HCT116 (cell line): ENCODE measurements at regions not wholly inside any gene's neighbourhood (a gene's known extent, or its start where the extent isn't known, plus 50 kb on each side); places are given as distances from the start of the nearest gene placed in this dataset.

ENCODE experiments used
- ATAC-seq: fragments of 200-7000 bp; cut with Tn5 transposase; 2 replicates; pipeline ENCODE4 v1.9.1; 2020; ENCODE audit warnings: mild to moderate bottlenecking, moderate library complexity
- BruUV-seq: library from RNA; stranded (reverse); fragments of 400-500 nt; replicated peaks from 2 replicates; lab custom pipeline; 2021; lab: Mats Ljungman, UMichigan
- CTCF ChIA-PET: fragments of 300-600 bp; sonication (Branson Sonifier 250); formaldehyde crosslinking; loops from one replicate; lab custom pipeline; 2021; ENCODE audit warnings: antibody characterized with exemption; lab: Charles Lee
- POLR2A ChIA-PET: fragments of 300-600, 350-600 bp; sonication (Branson Sonifier 250); formaldehyde crosslinking; loops from one replicate; lab custom pipeline; 2021; ENCODE audit warnings: antibody characterized with exemption; lab: Charles Lee
- RAD21 ChIA-PET, 2 experiments: fragments of 300-600 bp; sonication (Branson Sonifier 250); formaldehyde crosslinking; loops; one replicate each; lab custom pipeline; 2023; ENCODE audit warnings: low total read pairs in 2 of 2; ENCODE audit not compliant: uncharacterized antibody in 2 of 2, unreplicated experiment in 2 of 2, low non-redundant PET in 1 of 2; lab: Charles Lee
- DNase-seq: peaks from one replicate; pipeline ENCODE4 v3.0.0-alpha.2; 2010; ENCODE audit warnings: low read depth, low spot score
- H2AFZ ChIP-seq: fragments of 200-600 bp; shearing (Covaris generic), sonication (generic); 2 replicates; pipeline ENCODE4 v1.6.1; 2017; ENCODE audit warnings: low read depth, mixed run types, mixed read lengths, antibody characterized with exemption, low read length; ENCODE audit not compliant: poor library complexity, severe bottlenecking
- H3K27ac ChIP-seq: 2 replicates; pipeline ENCODE4 v1.5.1; 2012; ENCODE audit warnings: low read depth, low read length
- H3K27me3 ChIP-seq: fragments of 200-600 bp; sonication (generic); 2 replicates; pipeline ENCODE4 v1.6.1; 2016; ENCODE audit warnings: mixed run types, low read length, mixed read lengths; ENCODE audit not compliant: insufficient read depth
- H3K36me3 ChIP-seq, 2 experiments: fragments of 200-500 bp in 1 of 2; fragments of 200-600 bp in 1 of 2; sonication (Bioruptor generic) in 1 of 2; sonication (generic) in 1 of 2; 2 replicates each; pipeline versions ENCODE4 v1.5.1 to v1.6.1; 2014 to 2016; ENCODE audit warnings: low read length in 2 of 2, inconsistent platforms in 1 of 2, mixed read lengths in 1 of 2, mixed run types in 1 of 2; ENCODE audit not compliant: insufficient read depth in 2 of 2, control insufficient read depth in 1 of 2
- H3K4me1 ChIP-seq, 2 experiments: fragments of 200-600 bp in 1 of 2; sonication (generic) in 1 of 2; 2 replicates each; pipeline versions ENCODE4 v1.5.1 to v1.6.1; 2012 to 2017; ENCODE audit warnings: low read length in 2 of 2, inconsistent platforms in 1 of 2, mild to moderate bottlenecking in 1 of 2, mixed read lengths in 1 of 2, mixed run types in 1 of 2, moderate library complexity in 1 of 2; ENCODE audit not compliant: insufficient read depth in 2 of 2, control insufficient read depth in 1 of 2
- H3K4me2 ChIP-seq: fragments of 200-600 bp; sonication (generic); 2 replicates; pipeline ENCODE4 v1.6.1; 2017; ENCODE audit warnings: mixed run types, low read length, mixed read lengths
- H3K4me3 ChIP-seq, 2 experiments: fragments of 200-600 bp in 1 of 2; sonication (generic) in 1 of 2; replicated peaks in 1 of 2; 2 replicates each; pipeline ENCODE4 v1.5.1; 2011 to 2016; ENCODE audit warnings: low read length in 2 of 2, control low read depth in 1 of 2, low read depth in 1 of 2, mild to moderate bottlenecking in 1 of 2, mixed read lengths in 1 of 2, mixed run types in 1 of 2
- H3K79me2 ChIP-seq: fragments of 200-600 bp; sonication (generic); 2 replicates; pipeline ENCODE4 v1.6.1; 2017; ENCODE audit warnings: mild to moderate bottlenecking, mixed run types, low read length, moderate library complexity, mixed read lengths; ENCODE audit not compliant: insufficient read depth
- H3K9ac ChIP-seq: fragments of 200-600 bp; sonication (generic); 2 replicates; pipeline ENCODE4 v1.6.1; 2016; ENCODE audit warnings: low read length, mixed read lengths
- H3K9me2 ChIP-seq: fragments of 200-600 bp; sonication (generic), shearing (Covaris generic); 2 replicates; pipeline ENCODE4 v1.6.1; 2017; ENCODE audit warnings: mixed run types, mild to moderate bottlenecking, moderate library complexity; ENCODE audit not compliant: insufficient read depth
- H3K9me3 ChIP-seq, 2 experiments: fragments of 200-500 bp in 1 of 2; fragments of 200-600 bp in 1 of 2; sonication (Bioruptor generic) in 1 of 2; sonication (generic) in 1 of 2; 2 replicates each; pipeline ENCODE4 v1.6.1; 2014 to 2017; ENCODE audit warnings: low read length in 2 of 2, mixed read lengths in 2 of 2, inconsistent platforms in 1 of 2, low read depth in 1 of 2, mild to moderate bottlenecking in 1 of 2, mixed run types in 1 of 2, moderate library complexity in 1 of 2; ENCODE audit not compliant: control insufficient read depth in 1 of 2, insufficient read depth in 1 of 2
- H4K20me1 ChIP-seq: fragments of 200-600 bp; sonication (generic), shearing (Covaris generic); 2 replicates; pipeline ENCODE4 v1.6.1; 2017; ENCODE audit warnings: mixed run types, mild to moderate bottlenecking, moderate library complexity; ENCODE audit not compliant: insufficient read depth
- CBX3 ChIP-seq: IDR thresholded peaks from 2 replicates; pipeline ENCODE4 v1.6.1; 2012; ENCODE audit warnings: low read depth
- CEBPB ChIP-seq: IDR thresholded peaks from 2 replicates; pipeline ENCODE4 v1.6.1; 2012; ENCODE audit warnings: low read depth
- CTCF ChIP-seq, 3 experiments: fragments of 200-600 bp in 1 of 3; sonication (generic) in 1 of 3; IDR thresholded peaks in 2 of 3; conservative IDR thresholded peaks in 1 of 3; 2 replicates each; pipeline ENCODE4 v1.5.1; 2012 to 2017; ENCODE audit warnings: low read depth in 2 of 3, low read length in 2 of 3, antibody characterized with exemption in 1 of 3, borderline replicate concordance in 1 of 3, control low read depth in 1 of 3, mild to moderate bottlenecking in 1 of 3, mixed read lengths in 1 of 3, mixed run types in 1 of 3, moderate library complexity in 1 of 3; ENCODE audit not compliant: insufficient read depth in 1 of 3
- EGR1 ChIP-seq: IDR thresholded peaks from 2 replicates; pipeline ENCODE4 v1.6.1; 2012; ENCODE audit warnings: low read depth
- ELF1 ChIP-seq: IDR thresholded peaks from 2 replicates; pipeline ENCODE4 v1.6.1; 2012; ENCODE audit warnings: low read depth, borderline replicate concordance
- EZH2 ChIP-seq: fragments of 200-600 bp; sonication (generic); IDR thresholded peaks from 2 replicates; pipeline ENCODE4 v1.6.1; 2017; ENCODE audit warnings: antibody characterized with exemption, mixed run types
- EZH2phosphoT487 ChIP-seq: fragments of 200-600 bp; IDR thresholded peaks from 2 replicates; pipeline ENCODE4 v1.6.1; 2018; ENCODE audit warnings: antibody characterized with exemption, borderline replicate concordance
- FOSL1 ChIP-seq: IDR thresholded peaks from 2 replicates; pipeline ENCODE4 v1.6.1; 2012; ENCODE audit warnings: low read depth
- JUND ChIP-seq: IDR thresholded peaks from 2 replicates; pipeline ENCODE4 v1.6.1; 2012
- MAX ChIP-seq: IDR thresholded peaks from 2 replicates; pipeline ENCODE4 v1.6.1; 2012
- REST ChIP-seq: IDR thresholded peaks from 2 replicates; pipeline ENCODE4 v1.6.1; 2012; ENCODE audit warnings: low read depth
- SIN3A ChIP-seq: IDR thresholded peaks from 2 replicates; pipeline ENCODE4 v1.6.1; 2012; ENCODE audit warnings: low read depth
- SP1 ChIP-seq: IDR thresholded peaks from 2 replicates; pipeline ENCODE4 v1.6.1; 2012; ENCODE audit warnings: low read depth
- SRF ChIP-seq: IDR thresholded peaks from 2 replicates; pipeline ENCODE4 v1.6.1; 2012; ENCODE audit warnings: low read depth
- TCF7L2 ChIP-seq: IDR thresholded peaks from 2 replicates; pipeline ENCODE4 v1.7.0; 2011; ENCODE audit warnings: borderline replicate concordance, inconsistent platforms; ENCODE audit not compliant: insufficient read depth, insufficient read length; ENCODE audit errors: extremely low read depth
- ZBTB33 ChIP-seq: IDR thresholded peaks from 2 replicates; pipeline ENCODE4 v1.6.1; 2011; ENCODE audit warnings: mild to moderate bottlenecking, low read length, moderate library complexity; ENCODE audit not compliant: insufficient replicate concordance; ENCODE audit errors: extremely low read depth
- ZFX ChIP-seq: fragments of 450-650 bp; IDR thresholded peaks from 2 replicates; pipeline ENCODE4 v1.6.1; 2017
- ZNF274 ChIP-seq: fragments of 200-500 bp; sonication (Bioruptor generic); IDR thresholded peaks from 2 replicates; pipeline ENCODE4 v1.6.1; 2014; ENCODE audit warnings: mild to moderate bottlenecking, low read depth, low read length, inconsistent platforms
- intact Hi-C: fragments of 100-400 bp; cut with micrococcal nuclease; formaldehyde crosslinking; loops from 2 replicates; pipeline ENCODE4 v1.10.0; 2022

GRCh38 chr14:53491256-53491883 lies 338.2 kb upstream of the DDHD1 start:
- no peak overlapping the region for H3K4me3 ChIP-seq
- ChIA-PET RAD21 (no interaction called here), POLR2A (no interaction called here)
- no peak overlapping the region for H3K9ac ChIP-seq
- H4K20me1 ChIP-seq = no peaks in the 10 kb centered on the region
- DNase-seq (no peak), ATAC-seq (no peak)
- intact Hi-C loops = no loop called here
- H3K27ac ChIP-seq = no peak overlapping the region
- H3K9me2 ChIP-seq = no peaks in the 10 kb centered on the region
- no TSS peak for BruUV-seq
- H3K27me3 ChIP-seq = no peaks in the 10 kb centered on the region
- H2AFZ ChIP-seq = no peak overlapping the region
- no peaks in the 10 kb centered on the region for H3K9me3 ChIP-seq
- H3K4me1 ChIP-seq = no peaks in the 10 kb centered on the region
- H3K36me3 ChIP-seq = no peaks in the 10 kb centered on the region
- no peak for TF ChIP-seq EZH2
- TF ChIP-seq FOSL1 = no peak
- TF ChIP-seq CEBPB = no peak
- no peak for TF ChIP-seq EGR1
- no peak for TF ChIP-seq SRF
- no peak for TF ChIP-seq SIN3A
- no peak for TF ChIP-seq EZH2phosphoT487
- TF ChIP-seq ZBTB33 = no peak
- no peak for TF ChIP-seq JUND
- TF ChIP-seq ZNF274 = no peak
- TF ChIP-seq TCF7L2 = no peak
- TF ChIP-seq CBX3 = no peak
- no peak for TF ChIP-seq CTCF (IDR thresholded peaks at IDR 0.05 in 2 of 3, conservative IDR thresholded peaks at IDR 0.05 in 1 of 3; ENCODE audit: borderline replicate concordance in 1 of 3, insufficient read depth in 1 of 3, low read depth in 2 of 3, low read length in 2 of 3)
- no peak for TF ChIP-seq ZFX
- TF ChIP-seq MAX = no peak
- no peak for TF ChIP-seq SP1
- TF ChIP-seq ELF1 = no peak
- no peak for TF ChIP-seq REST
- TF ChIP-seq, all 23 proteins: peak for 0
- CTCF ChIA-PET = no interaction called here
- Histone ChIP-seq H3K79me2 (no peaks in the 10 kb centered on the region), H3K4me2 (no peak overlapping the region)
